ENCODE measurements at regions not wholly inside any gene's neighbourhood (a gene's known extent, or its start where the extent isn't known, plus 50 kb on each side); places are given as distances from the start of the nearest gene placed in this dataset.

- no peaks in the 10 kb centered on the region for H3K27me3 ChIP-seq (ENCODE audit: control insufficient read depth, low read length)
- no peak overlapping the region for H3K27ac ChIP-seq (ENCODE audit: low read depth, low read length)
- H3K9me3 ChIP-seq (ENCODE audit: control insufficient read depth, insufficient read depth, low read length), result no peaks in the 10 kb centered on the region
- TF ChIP-seq, protein P1, sequence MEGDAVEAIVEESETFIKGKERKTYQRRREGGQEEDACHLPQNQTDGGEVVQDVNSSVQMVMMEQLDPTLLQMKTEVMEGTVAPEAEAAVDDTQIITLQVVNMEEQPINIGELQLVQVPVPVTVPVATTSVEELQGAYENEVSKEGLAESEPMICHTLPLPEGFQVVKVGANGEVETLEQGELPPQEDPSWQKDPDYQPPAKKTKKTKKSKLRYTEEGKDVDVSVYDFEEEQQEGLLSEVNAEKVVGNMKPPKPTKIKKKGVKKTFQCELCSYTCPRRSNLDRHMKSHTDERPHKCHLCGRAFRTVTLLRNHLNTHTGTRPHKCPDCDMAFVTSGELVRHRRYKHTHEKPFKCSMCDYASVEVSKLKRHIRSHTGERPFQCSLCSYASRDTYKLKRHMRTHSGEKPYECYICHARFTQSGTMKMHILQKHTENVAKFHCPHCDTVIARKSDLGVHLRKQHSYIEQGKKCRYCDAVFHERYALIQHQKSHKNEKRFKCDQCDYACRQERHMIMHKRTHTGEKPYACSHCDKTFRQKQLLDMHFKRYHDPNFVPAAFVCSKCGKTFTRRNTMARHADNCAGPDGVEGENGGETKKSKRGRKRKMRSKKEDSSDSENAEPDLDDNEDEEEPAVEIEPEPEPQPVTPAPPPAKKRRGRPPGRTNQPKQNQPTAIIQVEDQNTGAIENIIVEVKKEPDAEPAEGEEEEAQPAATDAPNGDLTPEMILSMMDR (IDR thresholded peaks at IDR 0.05; ENCODE audit: low read depth, low read length, poor library complexity, severe bottlenecking), result no peak
- TF ChIP-seq EZH2phosphoT487 (IDR thresholded peaks at IDR 0.05; ENCODE audit: borderline replicate concordance, low read length), result no peak
- no peaks in the 10 kb centered on the region for H3K9me2 ChIP-seq (replicated peaks; ENCODE audit: control insufficient read depth, low read length)
- no peaks in the 10 kb centered on the region for H4K20me1 ChIP-seq (ENCODE audit: control insufficient read depth, insufficient read depth, low read depth, low read length)
- H3K79me2 ChIP-seq (ENCODE audit: control insufficient read depth, low read length), result no peaks in the 10 kb centered on the region
- H3K4me3 ChIP-seq (ENCODE audit: low read length), result no peak overlapping the region
- no peaks in the 10 kb centered on the region for H3K36me3 ChIP-seq (ENCODE audit: control insufficient read depth, low read length)
- H3K4me1 ChIP-seq (ENCODE audit: control insufficient read depth, low read length), result no peaks in the 10 kb centered on the region
- H3F3A ChIP-seq (ENCODE audit: control insufficient read depth, insufficient read depth), result no peaks in the 10 kb centered on the region
- no peak overlapping the region for H3K4me2 ChIP-seq (ENCODE audit: low read length)
Observed at GRCh38 chr9:28999806-29000205, 1426.5 kb upstream of the C9orf72 start.

GRCh38 chr9:29001006-29001405 lies 1427.7 kb upstream of the C9orf72 start:
- H3K27me3 ChIP-seq (ENCODE audit: control insufficient read depth, low read length), result no peaks in the 10 kb centered on the region
- H3K9me3 ChIP-seq (ENCODE audit: control insufficient read depth, insufficient read depth, low read length), result no peaks in the 10 kb centered on the region
- no peak for TF ChIP-seq EZH2phosphoT487 (IDR thresholded peaks at IDR 0.05; ENCODE audit: borderline replicate concordance, low read length)
- TF ChIP-seq, protein P1 (IDR thresholded peaks at IDR 0.05; ENCODE audit: low read depth, low read length, poor library complexity, severe bottlenecking), result no peak
- H3K4me2 ChIP-seq (ENCODE audit: low read length), result no peak overlapping the region
- H3F3A ChIP-seq (ENCODE audit: control insufficient read depth, insufficient read depth), result no peaks in the 10 kb centered on the region
- no peaks in the 10 kb centered on the region for H3K79me2 ChIP-seq (ENCODE audit: control insufficient read depth, low read length)
- no peaks in the 10 kb centered on the region for H3K36me3 ChIP-seq (ENCODE audit: control insufficient read depth, low read length)
- H4K20me1 ChIP-seq (ENCODE audit: control insufficient read depth, insufficient read depth, low read depth, low read length), result no peaks in the 10 kb centered on the region
- no peak overlapping the region for H3K4me3 ChIP-seq (ENCODE audit: low read length)
- no peak overlapping the region for H3K27ac ChIP-seq (ENCODE audit: low read depth, low read length)
- H3K4me1 ChIP-seq (ENCODE audit: control insufficient read depth, low read length), result no peaks in the 10 kb centered on the region
- H3K9me2 ChIP-seq (replicated peaks; ENCODE audit: control insufficient read depth, low read length), result no peaks in the 10 kb centered on the region

DNA sequence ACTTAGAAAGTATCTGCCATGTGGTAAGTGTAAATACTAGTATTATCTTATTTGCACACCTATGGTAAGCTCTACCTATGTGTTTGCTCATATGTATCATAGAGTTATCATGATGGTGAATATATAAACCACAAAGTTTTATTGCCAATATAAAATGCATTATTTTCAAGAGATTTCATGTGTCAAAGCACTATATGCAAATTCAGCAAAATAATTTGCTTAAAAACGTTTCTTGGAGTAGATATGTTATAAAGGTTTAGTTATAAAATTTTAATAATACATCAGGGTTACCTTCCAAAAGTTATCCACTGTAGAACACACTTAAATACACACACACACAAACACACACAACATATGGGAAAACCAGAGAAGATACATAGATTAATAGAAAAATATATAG lies 1431.7 kb upstream of the C9orf72 start:
- H3K9me2 ChIP-seq (replicated peaks; ENCODE audit: control insufficient read depth, low read length), result no peaks in the 10 kb centered on the region
- H3K36me3 ChIP-seq (ENCODE audit: control insufficient read depth, low read length), result no peaks in the 10 kb centered on the region
- no peaks in the 10 kb centered on the region for H4K20me1 ChIP-seq (ENCODE audit: control insufficient read depth, insufficient read depth, low read depth, low read length)
- no peaks in the 10 kb centered on the region for H3K27me3 ChIP-seq (ENCODE audit: control insufficient read depth, low read length)
- H3F3A ChIP-seq (ENCODE audit: control insufficient read depth, insufficient read depth), result no peaks in the 10 kb centered on the region
- no peak overlapping the region for H3K4me3 ChIP-seq (ENCODE audit: low read length)
- TF ChIP-seq, protein P1 (IDR thresholded peaks at IDR 0.05; ENCODE audit: low read depth, low read length, poor library complexity, severe bottlenecking), result no peak
- no peak for TF ChIP-seq EZH2phosphoT487 (IDR thresholded peaks at IDR 0.05; ENCODE audit: borderline replicate concordance, low read length)
- H3K4me1 ChIP-seq (ENCODE audit: control insufficient read depth, low read length), result no peaks in the 10 kb centered on the region
- no peaks in the 10 kb centered on the region for H3K9me3 ChIP-seq (ENCODE audit: control insufficient read depth, insufficient read depth, low read length)
- no peak overlapping the region for H3K4me2 ChIP-seq (ENCODE audit: low read length)
- H3K27ac ChIP-seq (ENCODE audit: low read depth, low read length), result no peak overlapping the region
- no peaks in the 10 kb centered on the region for H3K79me2 ChIP-seq (ENCODE audit: control insufficient read depth, low read length)

- Histone ChIP-seq H3K27me3 (ENCODE audit: control insufficient read depth, low read length) (no peaks in the 10 kb centered on the region), H3K4me3 (ENCODE audit: low read length) (no peak overlapping the region), H3K27ac (ENCODE audit: low read depth, low read length) (no peak overlapping the region), H3K36me3 (ENCODE audit: control insufficient read depth, low read length) (no peaks in the 10 kb centered on the region), H3K4me1 (ENCODE audit: control insufficient read depth, low read length) (no peaks in the 10 kb centered on the region), H3K9me3 (ENCODE audit: control insufficient read depth, insufficient read depth, low read length) (no peaks in the 10 kb centered on the region), H3K9me2 (replicated peaks; ENCODE audit: control insufficient read depth, low read length) (no peaks in the 10 kb centered on the region), H3K79me2 (ENCODE audit: control insufficient read depth, low read length) (no peaks in the 10 kb centered on the region), H3F3A (ENCODE audit: control insufficient read depth, insufficient read depth) (no peaks in the 10 kb centered on the region), H4K20me1 (ENCODE audit: control insufficient read depth, insufficient read depth, low read depth, low read length) (no peaks in the 10 kb centered on the region), H3K4me2 (ENCODE audit: low read length) (no peak overlapping the region)
- TF ChIP-seq, protein P1 (IDR thresholded peaks at IDR 0.05; ENCODE audit: low read depth, low read length, poor library complexity, severe bottlenecking), result no peak
- no peak for TF ChIP-seq EZH2phosphoT487 (IDR thresholded peaks at IDR 0.05; ENCODE audit: borderline replicate concordance, low read length)
Observed at GRCh38 chr9:29006628-29007027, 1433.3 kb upstream of the C9orf72 start.

Measured in DOHH2 (cell line).